ENCODE measurements at regions not wholly inside any gene's neighbourhood (a gene's known extent, or its start where the extent isn't known, plus 50 kb on each side); places are given as distances from the start of the nearest gene placed in this dataset.

DNA sequence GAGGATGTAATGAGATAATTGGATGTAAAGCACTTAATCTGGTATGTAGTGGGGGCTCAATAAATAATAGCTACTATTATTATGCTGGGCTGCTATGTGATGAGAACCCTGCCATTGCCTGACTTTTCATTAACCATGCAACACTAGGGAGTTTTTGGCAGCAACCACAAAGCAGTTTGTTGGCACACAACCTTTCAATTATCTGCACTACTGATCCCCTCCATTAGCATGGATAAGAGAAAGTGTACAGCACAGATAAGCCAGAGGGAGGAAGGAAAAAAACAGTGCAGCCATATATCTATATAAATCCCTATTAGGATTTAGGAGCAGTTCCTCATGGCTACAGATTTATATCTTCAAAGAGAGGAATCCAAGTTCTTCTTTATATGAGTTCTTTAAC, 498.5 kb downstream of the NUF2 start:
- H3K4me1 Mint-ChIP-seq: no peaks in the 10 kb centered on the region
- no peak for ATAC-seq
- no peak overlapping the region for H3K27ac Mint-ChIP-seq

DNA sequence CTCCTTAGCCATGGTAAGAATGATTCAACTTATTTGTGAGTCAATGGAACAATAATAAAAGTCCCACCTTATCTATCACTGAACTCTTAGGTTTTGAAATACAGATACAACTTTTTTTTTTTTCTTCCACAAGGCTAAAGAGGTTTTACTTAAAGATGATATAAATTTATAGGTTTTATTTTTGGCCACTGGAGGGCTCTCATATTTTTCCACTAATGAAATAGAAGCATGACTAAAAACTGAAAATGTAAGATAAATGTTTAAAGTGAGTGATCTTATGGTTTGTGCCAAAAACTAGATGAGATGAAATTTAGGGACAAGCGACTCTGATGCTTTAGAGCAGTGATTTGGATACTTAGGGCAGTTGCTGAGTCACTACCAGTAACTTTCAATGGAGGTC, 499.0 kb downstream of the NUF2 start:
- H3K4me3 Mint-ChIP-seq: no peak overlapping the region
- no peak overlapping the region for H3K27ac Mint-ChIP-seq
- no peak for DNase-seq (ENCODE audit: low spot score in 2 of 2)
- peaks cover 16% of the 10 kb centered on the region for H3K9me3 Mint-ChIP-seq
- no peaks in the 10 kb centered on the region for H3K36me3 Mint-ChIP-seq
- ATAC-seq: no peak
- H3K4me1 Mint-ChIP-seq: no peaks in the 10 kb centered on the region

More for the DNA sequence above, 498.5 kb downstream of the NUF2 start:
- Mint-ChIP-seq H3K36me3 (no peaks in the 10 kb centered on the region), H3K4me3 (no peak overlapping the region), H3K9me3 (peaks cover 16% of the 10 kb centered on the region)
- DNase-seq (ENCODE audit: low spot score in 2 of 2): no peak

DNA sequence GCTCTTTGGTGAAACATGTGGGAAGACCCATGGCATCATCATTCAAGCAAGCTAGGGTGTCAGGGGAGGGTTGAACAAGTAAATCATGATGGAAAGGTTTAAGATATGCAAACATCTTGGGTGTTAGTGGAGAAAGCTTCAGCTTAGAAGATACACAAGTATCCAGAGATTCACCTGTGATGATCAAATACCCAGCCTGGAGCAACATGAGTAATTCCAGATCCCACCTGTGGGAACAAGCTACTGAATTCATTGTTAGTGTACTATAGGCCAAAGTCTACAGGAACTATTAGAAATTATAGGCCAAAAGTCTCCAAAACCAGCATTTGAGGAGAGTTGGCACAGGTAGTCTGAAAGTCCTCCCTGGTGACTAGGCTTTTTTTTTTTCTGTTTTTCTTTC, 499.9 kb downstream of the NUF2 start:
- ATAC-seq (no peak), DNase-seq (ENCODE audit: low spot score in 2 of 2) (no peak)
- no peaks in the 10 kb centered on the region for H3K4me1 Mint-ChIP-seq
- H3K36me3 Mint-ChIP-seq: no peaks in the 10 kb centered on the region
- peaks cover 16% of the 10 kb centered on the region for H3K9me3 Mint-ChIP-seq
- no peak overlapping the region for H3K27ac Mint-ChIP-seq
- no peak overlapping the region for H3K4me3 Mint-ChIP-seq

DNA sequence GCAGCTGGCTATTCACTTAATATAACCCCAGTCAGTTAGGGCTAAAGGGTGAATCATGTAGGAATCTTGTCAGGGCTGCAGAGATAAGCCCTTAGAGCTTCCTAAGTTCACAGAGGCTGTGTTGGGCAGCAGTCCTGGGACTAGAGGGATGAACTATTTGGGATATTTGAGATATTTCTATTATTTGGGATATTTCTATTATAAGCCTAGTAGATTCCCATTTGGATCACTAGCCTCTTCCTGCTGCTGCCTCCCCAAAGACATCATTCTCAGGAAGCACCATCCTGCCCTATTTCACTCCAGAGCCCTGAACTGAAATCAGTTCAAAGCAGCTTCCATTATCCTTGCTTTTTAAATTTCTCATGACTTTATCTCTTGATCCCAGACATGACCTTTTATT, 501.3 kb downstream of the NUF2 start:
- no peak for ATAC-seq
- H3K36me3 Mint-ChIP-seq: no peaks in the 10 kb centered on the region
- H3K4me1 Mint-ChIP-seq: no peaks in the 10 kb centered on the region
- H3K27ac Mint-ChIP-seq: no peak overlapping the region
- H3K4me3 Mint-ChIP-seq: no peak overlapping the region
- peaks cover 16% of the 10 kb centered on the region for H3K9me3 Mint-ChIP-seq
- no peak for DNase-seq (ENCODE audit: low spot score in 2 of 2)

DNA sequence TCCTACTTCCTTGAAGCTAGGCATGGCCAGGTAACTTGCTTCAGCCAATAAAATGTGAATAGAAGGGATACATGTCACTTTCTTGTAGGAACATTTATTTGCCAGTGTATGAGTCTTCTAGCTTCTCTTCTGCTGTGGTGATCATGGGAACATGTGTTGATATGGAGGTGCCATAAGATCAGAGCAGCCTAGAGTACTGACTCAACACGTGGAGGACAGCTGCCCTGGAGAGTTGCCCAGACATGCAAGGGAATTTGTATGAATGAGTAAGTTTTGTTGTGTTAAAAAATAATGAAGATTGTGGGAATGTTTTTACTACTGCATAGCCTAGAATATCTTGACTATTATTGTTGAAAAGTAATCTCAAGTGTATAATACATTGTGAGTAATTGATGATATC, 502.3 kb downstream of the NUF2 start:
- Mint-ChIP-seq H3K4me1 (no peaks in the 10 kb centered on the region), H3K9me3 (peaks cover 14% of the 10 kb centered on the region), H3K27ac (no peak overlapping the region), H3K36me3 (no peaks in the 10 kb centered on the region), H3K4me3 (no peak overlapping the region)
- DNase-seq (ENCODE audit: low spot score in 2 of 2): no peak
- no peak for ATAC-seq

DNA sequence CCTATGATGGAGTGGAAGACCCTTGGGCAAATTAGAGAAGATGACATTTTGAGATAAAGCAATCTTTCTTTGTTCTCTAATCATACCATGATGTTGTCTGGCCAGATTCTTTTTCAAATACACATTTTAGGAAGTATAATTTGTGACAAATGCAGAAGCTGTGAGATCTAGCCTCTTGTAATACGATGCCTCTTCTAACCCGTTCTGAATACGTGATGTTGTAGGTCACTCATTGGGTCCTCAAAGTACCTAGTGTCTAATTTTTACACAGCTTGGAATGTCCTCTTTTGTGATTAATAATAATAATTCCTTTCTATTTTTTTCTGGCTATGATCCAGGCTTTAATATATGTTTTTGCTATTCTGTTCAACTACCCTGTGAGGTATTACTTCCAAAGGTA, 502.7 kb downstream of the NUF2 start:
- DNase-seq (ENCODE audit: low spot score in 2 of 2): no peak
- peaks cover 15% of the 10 kb centered on the region for H3K9me3 Mint-ChIP-seq

DNA sequence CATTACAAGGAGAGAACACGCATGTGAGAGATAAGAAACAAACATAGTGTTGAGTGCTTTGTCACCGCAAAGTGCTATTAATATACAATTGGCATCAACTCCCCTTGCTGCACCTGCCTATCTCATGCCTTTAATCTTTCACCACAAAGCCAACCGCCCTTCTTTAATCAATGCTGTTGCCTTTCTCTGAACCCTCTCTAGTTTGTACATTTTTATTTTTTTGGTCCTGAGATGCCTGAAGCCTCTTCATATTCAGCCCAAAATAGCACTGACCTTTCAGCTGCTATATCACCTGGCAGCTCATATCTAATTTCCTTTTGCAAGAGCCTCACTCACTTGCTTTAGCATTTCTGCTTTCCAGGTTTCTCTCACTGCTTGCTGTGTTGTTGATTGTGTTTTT, 504.7 kb downstream of the NUF2 start:
- peaks cover 15% of the 10 kb centered on the region for H3K9me3 Mint-ChIP-seq
- H3K27ac Mint-ChIP-seq: no peak overlapping the region
- ATAC-seq: no peak

More for the DNA sequence above, 502.7 kb downstream of the NUF2 start:
- Mint-ChIP-seq H3K27ac (no peak overlapping the region), H3K4me3 (no peak overlapping the region), H3K36me3 (no peaks in the 10 kb centered on the region), H3K4me1 (no peaks in the 10 kb centered on the region)
- no peak for ATAC-seq

DNA sequence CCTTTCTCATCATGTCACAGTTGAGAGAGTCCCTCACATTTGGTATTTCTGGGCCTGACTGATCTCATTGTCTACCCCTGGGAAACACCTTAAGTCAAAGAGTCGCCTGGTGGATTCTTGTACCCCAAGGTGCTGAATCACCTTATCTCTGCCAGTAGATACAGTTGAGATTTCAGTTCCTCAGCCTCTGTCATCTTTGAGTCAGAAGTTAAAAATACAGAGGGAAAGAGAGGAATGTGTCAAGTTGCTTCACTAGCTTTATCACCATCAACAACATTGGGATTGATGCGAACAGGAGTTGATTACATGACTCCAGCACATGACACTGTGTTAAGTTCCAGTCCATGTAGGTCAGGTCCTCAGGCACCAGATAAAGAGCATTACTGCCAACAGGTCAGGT, 513.0 kb downstream of the NUF2 start:
- no peak for DNase-seq (ENCODE audit: low spot score in 2 of 2)
- Mint-ChIP-seq H3K4me1 (no peaks in the 10 kb centered on the region), H3K27ac (no peak overlapping the region), H3K9me3 (peaks cover 7% of the 10 kb centered on the region), H3K4me3 (no peak overlapping the region), H3K36me3 (no peaks in the 10 kb centered on the region)
- ATAC-seq: no peak

More for the DNA sequence above, 504.7 kb downstream of the NUF2 start:
- no peak for DNase-seq (ENCODE audit: low spot score in 2 of 2)
- H3K4me1 Mint-ChIP-seq: no peaks in the 10 kb centered on the region
- no peak overlapping the region for H3K4me3 Mint-ChIP-seq
- H3K36me3 Mint-ChIP-seq: no peaks in the 10 kb centered on the region

DNA sequence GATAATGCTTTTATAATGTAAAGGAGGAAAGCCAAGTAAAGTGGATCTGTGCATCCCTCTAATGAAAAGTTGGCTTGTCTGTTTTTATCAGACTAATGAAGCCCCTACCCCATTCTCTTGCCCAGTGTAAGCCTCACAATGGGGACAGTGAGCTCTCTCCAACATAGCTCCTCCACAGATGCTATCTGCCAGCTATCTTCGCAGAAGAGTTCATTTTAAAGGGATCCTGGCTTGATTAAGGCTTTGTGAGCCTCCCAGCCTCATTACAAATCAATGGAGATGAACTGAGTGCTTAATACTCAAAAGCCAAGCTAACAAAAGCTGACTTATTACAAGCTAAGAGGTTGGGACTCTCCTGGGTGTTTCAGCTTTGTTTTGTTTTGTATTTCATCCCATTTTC, 514.7 kb downstream of the NUF2 start:
- Mint-ChIP-seq H3K36me3 (no peaks in the 10 kb centered on the region), H3K4me1 (no peaks in the 10 kb centered on the region), H3K27ac (no peak overlapping the region), H3K4me3 (no peak overlapping the region), H3K9me3 (peaks cover 7% of the 10 kb centered on the region)
- ATAC-seq (no peak), DNase-seq (ENCODE audit: low spot score in 2 of 2) (no peak)

DNA sequence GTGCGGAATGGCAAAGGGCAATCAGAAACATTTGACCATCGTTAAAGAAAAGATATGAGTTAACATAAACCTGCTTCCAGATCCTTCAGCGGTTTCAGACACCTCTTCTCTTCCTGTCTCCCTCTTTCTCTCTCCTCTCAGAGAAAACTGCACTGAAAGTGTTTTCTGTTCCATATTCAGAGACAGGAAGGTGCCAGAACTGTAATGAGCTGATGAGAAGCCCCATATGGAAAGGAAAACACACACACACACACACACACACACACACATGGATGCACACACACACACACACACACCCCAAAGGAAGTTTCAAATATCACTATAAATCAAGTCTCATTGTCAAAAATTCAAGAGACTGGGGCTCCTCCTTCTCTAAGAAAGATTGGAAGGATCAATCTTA, 515.5 kb downstream of the NUF2 start:
- no peaks in the 10 kb centered on the region for H3K4me1 Mint-ChIP-seq
- DNase-seq (ENCODE audit: low spot score in 2 of 2): no peak
- H3K36me3 Mint-ChIP-seq: no peaks in the 10 kb centered on the region
- no peak overlapping the region for H3K4me3 Mint-ChIP-seq
- no peak for ATAC-seq
- H3K27ac Mint-ChIP-seq: no peak overlapping the region
- H3K9me3 Mint-ChIP-seq: peaks cover 7% of the 10 kb centered on the region

DNA sequence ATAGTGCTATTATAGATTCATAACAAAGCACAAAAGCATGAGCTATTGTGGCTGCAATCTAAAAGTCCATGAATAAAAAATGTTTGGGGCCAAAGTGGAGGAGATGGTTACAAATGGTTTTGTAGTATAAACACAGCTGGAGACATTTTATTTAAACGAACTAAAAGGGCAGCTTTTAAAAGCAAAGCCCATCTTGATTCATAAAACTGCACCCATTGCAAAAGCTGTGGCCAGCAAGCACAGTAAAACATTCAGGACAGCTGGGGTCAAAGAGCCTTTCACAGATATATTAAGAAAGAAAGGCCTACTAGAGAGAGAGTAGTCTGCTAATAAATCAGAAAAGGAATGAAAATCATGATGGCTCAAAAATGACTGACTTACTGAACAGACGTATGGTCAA, 520.8 kb downstream of the NUF2 start:
- DNase-seq (ENCODE audit: low spot score in 2 of 2) (no peak), ATAC-seq (no peak)
- H3K9me3 Mint-ChIP-seq: peaks cover 6% of the 10 kb centered on the region
- no peak overlapping the region for H3K4me3 Mint-ChIP-seq
- H3K27ac Mint-ChIP-seq: no peak overlapping the region
- H3K4me1 Mint-ChIP-seq: no peaks in the 10 kb centered on the region
- no peaks in the 10 kb centered on the region for H3K36me3 Mint-ChIP-seq

DNA sequence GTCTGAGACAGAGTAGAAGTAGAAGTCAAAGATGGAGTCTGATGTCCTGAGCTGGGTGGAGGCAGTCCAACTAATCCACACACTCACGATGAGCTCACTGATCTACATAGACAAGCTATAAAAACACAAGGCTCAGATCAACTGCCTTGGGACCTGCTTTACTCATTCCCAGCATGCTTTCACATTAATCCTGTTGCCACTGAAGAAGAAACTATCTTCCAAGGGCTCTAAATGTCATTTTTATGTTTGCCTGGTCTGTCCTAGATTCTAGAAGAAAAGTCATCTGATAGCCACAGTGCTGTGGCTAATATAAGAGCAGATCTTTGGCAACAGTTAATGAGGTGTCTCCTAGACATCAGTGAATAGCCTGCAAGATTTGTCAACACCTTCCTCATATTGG, 522.7 kb downstream of the NUF2 start:
- Mint-ChIP-seq H3K27ac (no peak overlapping the region), H3K36me3 (no peaks in the 10 kb centered on the region), H3K4me3 (no peak overlapping the region), H3K4me1 (no peaks in the 10 kb centered on the region), H3K9me3 (peaks cover 6% of the 10 kb centered on the region)
- ATAC-seq (no peak), DNase-seq (ENCODE audit: low spot score in 2 of 2) (no peak)

DNA sequence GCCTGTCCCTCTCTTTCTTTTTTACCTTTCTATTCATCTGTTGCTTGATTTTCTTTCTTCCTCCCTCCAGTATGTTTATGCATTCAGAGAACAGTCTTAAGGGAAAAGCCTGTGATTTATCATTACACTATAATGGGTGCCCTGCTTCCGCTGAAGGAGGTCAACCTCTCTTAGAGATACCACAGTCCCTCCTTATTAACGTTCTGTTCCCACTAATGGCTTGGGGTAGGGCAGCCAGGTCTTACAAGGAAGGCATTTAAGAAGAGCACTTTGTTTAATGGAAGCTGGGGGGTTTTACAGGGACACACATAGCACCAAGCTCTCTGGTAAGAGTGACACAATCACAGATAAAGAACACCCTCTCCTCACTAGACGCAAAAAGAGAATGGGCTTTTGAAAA, 523.5 kb downstream of the NUF2 start:
- DNase-seq (ENCODE audit: low spot score in 2 of 2) (no peak), ATAC-seq (no peak)
- Mint-ChIP-seq H3K27ac (no peak overlapping the region), H3K4me1 (no peaks in the 10 kb centered on the region), H3K4me3 (no peak overlapping the region), H3K36me3 (no peaks in the 10 kb centered on the region), H3K9me3 (peaks cover 6% of the 10 kb centered on the region)

DNA sequence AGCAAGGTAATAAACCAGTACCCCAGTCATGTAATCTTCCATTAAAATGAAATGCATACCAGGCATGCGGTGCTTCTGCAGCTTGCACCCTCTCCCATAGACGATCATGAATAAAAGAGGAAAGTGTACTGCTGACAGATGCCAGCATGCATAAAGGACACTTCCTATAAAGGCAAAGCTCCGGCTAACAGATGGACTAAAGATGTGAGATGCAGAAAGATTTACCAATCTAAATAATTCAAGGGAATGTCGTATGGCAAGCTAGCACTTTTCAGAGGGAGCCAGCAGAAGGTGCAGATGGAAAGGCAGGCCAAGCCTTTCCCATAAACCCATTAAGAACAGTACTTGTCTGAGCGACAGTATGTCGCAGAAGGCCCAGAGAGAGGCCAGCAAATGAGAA, 542.0 kb downstream of the NUF2 start:
- Mint-ChIP-seq H3K27ac (no peak overlapping the region), H3K4me1 (no peaks in the 10 kb centered on the region), H3K4me3 (no peak overlapping the region), H3K9me3 (peaks cover 17% of the 10 kb centered on the region), H3K36me3 (no peaks in the 10 kb centered on the region)
- ATAC-seq (no peak), DNase-seq (ENCODE audit: low spot score in 2 of 2) (no peak)

DNA sequence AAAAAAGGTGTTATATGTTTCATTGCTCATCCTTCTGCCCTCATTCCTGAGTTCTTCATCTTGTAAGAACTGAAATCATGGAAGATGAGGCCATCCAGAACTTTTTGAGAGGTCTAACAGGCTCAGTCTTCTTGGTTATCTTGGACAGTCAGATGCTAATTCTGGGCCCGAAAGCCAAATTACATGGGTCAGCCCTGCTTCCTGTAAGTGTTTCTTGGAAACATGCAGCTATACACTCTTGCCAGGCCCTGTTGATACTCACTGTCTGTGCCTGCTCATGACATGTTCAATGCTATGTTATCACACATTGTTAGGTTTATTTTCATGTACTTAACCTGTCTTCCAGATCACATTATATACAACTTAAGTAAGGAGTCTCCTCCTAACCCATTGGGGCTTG, 542.5 kb downstream of the NUF2 start:
- Mint-ChIP-seq H3K36me3 (no peaks in the 10 kb centered on the region), H3K27ac (no peak overlapping the region), H3K4me1 (no peaks in the 10 kb centered on the region), H3K9me3 (peaks cover 17% of the 10 kb centered on the region), H3K4me3 (no peak overlapping the region)
- ATAC-seq (no peak), DNase-seq (ENCODE audit: low spot score in 2 of 2) (no peak)

DNA sequence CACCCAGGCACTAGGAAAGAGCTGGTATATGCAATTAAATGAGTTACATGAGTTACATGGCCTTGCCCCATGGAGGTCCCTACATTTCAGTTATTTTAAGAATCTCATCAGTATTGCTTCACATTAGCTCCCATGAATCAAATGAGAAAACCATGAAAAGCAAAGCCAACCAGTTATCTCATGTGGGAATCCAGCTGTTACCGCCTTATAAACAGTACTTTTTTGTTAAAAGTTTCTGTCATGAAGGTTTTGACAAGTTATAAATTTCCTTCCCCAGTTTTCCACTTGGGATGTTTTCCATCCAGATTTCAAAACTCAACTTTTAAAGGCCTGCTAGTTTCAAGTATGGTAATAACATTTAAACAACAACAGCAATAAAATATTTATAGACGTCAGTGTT, 544.8 kb downstream of the NUF2 start:
- H3K36me3 Mint-ChIP-seq: no peaks in the 10 kb centered on the region
- ATAC-seq (no peak), DNase-seq (ENCODE audit: low spot score in 2 of 2) (no peak)
- H3K4me1 Mint-ChIP-seq: no peaks in the 10 kb centered on the region
- H3K27ac Mint-ChIP-seq: no peak overlapping the region
- peaks cover 17% of the 10 kb centered on the region for H3K9me3 Mint-ChIP-seq
- no peak overlapping the region for H3K4me3 Mint-ChIP-seq

DNA sequence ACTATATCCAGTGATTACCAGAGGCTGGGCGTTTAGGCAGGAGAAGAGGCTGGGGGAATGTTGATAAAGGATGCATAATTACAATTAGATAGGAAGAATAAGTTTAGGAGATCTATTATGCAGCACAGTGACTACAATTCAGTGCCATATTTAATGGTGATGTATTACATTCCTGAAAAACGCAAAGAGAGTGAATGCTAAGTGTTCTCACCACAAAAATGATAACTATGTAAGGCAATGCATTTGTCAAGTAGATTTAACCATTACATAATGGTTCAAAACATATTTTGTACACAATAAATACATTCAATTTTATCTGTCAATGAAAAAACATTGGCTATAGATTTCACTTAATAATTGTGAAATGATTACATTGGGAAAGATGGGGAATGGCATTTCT, 548.9 kb downstream of the NUF2 start:
- ATAC-seq: no peak
- Mint-ChIP-seq H3K9me3 (peaks cover 17% of the 10 kb centered on the region), H3K36me3 (no peaks in the 10 kb centered on the region), H3K4me3 (no peak overlapping the region), H3K4me1 (no peaks in the 10 kb centered on the region), H3K27ac (no peak overlapping the region)
- DNase-seq (ENCODE audit: low spot score in 2 of 2): no peak

Data from stimulated activated effector memory CD8-positive, alpha-beta T cell treated with anti-CD3 and anti-CD28 coated beads, Interleukin-12 subunit alpha, Interleukin-12 subunit beta, amount 100 ng/mL, for 72 hours (primary cell).